HepG2 (cell line): ENCODE measurements at regions not wholly inside any gene's neighbourhood (a gene's known extent, or its start where the extent isn't known, plus 50 kb on each side); places are given as distances from the start of the nearest gene placed in this dataset.
"Not testable (repeated sequence)": the region's sequence is repeated elsewhere in the genome, so short reads cannot be mapped to it uniquely, and the experiment has no call there.

ENCODE experiments used
- HDAC6 ChIP-seq: fragments of 200-600 bp; sonication (generic); IDR thresholded peaks from 2 replicates; pipeline ENCODE4 v1.7.0; 2017; ENCODE audit warnings: mild to moderate bottlenecking, antibody characterized with exemption, low read length, low read depth
- IKZF1 ChIP-seq: fragments of 450-650 bp; IDR thresholded peaks from 2 replicates; pipeline ENCODE4 v1.7.1; 2016
- ONECUT2 ChIP-seq: sonication (generic); formaldehyde crosslinking; IDR thresholded peaks from 2 replicates; pipeline ENCODE4 v1.4.0; 2020; ENCODE audit warnings: missing genetic modification reagents
- POLR2A ChIP-seq, 2 experiments: IDR thresholded peaks; 2 replicates each; pipeline ENCODE4 v1.6.1; 2011; ENCODE audit warnings: low read depth in 2 of 2, low read length in 2 of 2, mild to moderate bottlenecking in 1 of 2, moderate library complexity in 1 of 2; ENCODE audit not compliant: insufficient read depth in 1 of 2
- TF ChIP-seq, protein P1 (sequence below): sonication (generic); formaldehyde crosslinking; IDR thresholded peaks from 2 replicates; pipeline ENCODE4 v1.5.0; 2020; ENCODE audit warnings: mild to moderate bottlenecking, missing genetic modification reagents, moderate library complexity
- TF ChIP-seq, protein P2 (sequence below), 2 experiments: IDR thresholded peaks; 2 replicates each; pipeline ENCODE4 v1.6.1; 2011 to 2012; ENCODE audit warnings: low read length in 2 of 2, borderline replicate concordance in 1 of 2, low read depth in 1 of 2, mild to moderate bottlenecking in 1 of 2, moderate library complexity in 1 of 2

DNA sequence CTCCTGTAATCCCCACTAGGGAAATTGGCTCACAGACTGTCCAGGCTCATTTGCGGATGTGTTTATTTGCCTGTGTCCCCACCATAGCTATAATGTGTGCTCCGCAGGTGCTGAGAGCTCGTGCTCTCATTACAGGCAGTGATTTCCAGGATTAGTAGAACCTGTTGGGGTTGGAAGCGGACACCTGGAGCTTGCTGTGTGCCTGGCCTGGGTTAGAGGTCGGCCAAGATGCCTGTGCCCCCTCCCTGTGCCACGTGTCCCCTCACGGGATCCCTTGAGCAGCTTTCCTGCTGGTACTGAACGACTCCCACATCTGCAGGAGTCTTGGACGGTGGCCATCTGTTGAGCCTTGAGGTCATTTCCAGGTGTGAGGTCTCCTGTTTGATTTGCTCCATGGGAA is 52.7 kb upstream of the TAMM41 start:
- TF ChIP-seq, protein P1, sequence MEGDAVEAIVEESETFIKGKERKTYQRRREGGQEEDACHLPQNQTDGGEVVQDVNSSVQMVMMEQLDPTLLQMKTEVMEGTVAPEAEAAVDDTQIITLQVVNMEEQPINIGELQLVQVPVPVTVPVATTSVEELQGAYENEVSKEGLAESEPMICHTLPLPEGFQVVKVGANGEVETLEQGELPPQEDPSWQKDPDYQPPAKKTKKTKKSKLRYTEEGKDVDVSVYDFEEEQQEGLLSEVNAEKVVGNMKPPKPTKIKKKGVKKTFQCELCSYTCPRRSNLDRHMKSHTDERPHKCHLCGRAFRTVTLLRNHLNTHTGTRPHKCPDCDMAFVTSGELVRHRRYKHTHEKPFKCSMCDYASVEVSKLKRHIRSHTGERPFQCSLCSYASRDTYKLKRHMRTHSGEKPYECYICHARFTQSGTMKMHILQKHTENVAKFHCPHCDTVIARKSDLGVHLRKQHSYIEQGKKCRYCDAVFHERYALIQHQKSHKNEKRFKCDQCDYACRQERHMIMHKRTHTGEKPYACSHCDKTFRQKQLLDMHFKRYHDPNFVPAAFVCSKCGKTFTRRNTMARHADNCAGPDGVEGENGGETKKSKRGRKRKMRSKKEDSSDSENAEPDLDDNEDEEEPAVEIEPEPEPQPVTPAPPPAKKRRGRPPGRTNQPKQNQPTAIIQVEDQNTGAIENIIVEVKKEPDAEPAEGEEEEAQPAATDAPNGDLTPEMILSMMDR (CRISPR knock-in tag), result not testable (repeated sequence)
- TF ChIP-seq POLR2A (IDR thresholded peaks at IDR 0.05; ENCODE audit: insufficient read depth in 1 of 2, low read depth in 2 of 2, low read length in 2 of 2); HDAC6; ONECUT2 (CRISPR knock-in tag); IKZF1: not testable (repeated sequence)
- TF ChIP-seq, protein P2, sequence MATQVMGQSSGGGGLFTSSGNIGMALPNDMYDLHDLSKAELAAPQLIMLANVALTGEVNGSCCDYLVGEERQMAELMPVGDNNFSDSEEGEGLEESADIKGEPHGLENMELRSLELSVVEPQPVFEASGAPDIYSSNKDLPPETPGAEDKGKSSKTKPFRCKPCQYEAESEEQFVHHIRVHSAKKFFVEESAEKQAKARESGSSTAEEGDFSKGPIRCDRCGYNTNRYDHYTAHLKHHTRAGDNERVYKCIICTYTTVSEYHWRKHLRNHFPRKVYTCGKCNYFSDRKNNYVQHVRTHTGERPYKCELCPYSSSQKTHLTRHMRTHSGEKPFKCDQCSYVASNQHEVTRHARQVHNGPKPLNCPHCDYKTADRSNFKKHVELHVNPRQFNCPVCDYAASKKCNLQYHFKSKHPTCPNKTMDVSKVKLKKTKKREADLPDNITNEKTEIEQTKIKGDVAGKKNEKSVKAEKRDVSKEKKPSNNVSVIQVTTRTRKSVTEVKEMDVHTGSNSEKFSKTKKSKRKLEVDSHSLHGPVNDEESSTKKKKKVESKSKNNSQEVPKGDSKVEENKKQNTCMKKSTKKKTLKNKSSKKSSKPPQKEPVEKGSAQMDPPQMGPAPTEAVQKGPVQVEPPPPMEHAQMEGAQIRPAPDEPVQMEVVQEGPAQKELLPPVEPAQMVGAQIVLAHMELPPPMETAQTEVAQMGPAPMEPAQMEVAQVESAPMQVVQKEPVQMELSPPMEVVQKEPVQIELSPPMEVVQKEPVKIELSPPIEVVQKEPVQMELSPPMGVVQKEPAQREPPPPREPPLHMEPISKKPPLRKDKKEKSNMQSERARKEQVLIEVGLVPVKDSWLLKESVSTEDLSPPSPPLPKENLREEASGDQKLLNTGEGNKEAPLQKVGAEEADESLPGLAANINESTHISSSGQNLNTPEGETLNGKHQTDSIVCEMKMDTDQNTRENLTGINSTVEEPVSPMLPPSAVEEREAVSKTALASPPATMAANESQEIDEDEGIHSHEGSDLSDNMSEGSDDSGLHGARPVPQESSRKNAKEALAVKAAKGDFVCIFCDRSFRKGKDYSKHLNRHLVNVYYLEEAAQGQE (IDR thresholded peaks at IDR 0.05; ENCODE audit: borderline replicate concordance in 1 of 2, low read depth in 1 of 2, low read length in 2 of 2), result not testable (repeated sequence)
